ENCODE measurements at regions not wholly inside any gene's neighbourhood (a gene's known extent, or its start where the extent isn't known, plus 50 kb on each side); places are given as distances from the start of the nearest gene placed in this dataset.

DNA sequence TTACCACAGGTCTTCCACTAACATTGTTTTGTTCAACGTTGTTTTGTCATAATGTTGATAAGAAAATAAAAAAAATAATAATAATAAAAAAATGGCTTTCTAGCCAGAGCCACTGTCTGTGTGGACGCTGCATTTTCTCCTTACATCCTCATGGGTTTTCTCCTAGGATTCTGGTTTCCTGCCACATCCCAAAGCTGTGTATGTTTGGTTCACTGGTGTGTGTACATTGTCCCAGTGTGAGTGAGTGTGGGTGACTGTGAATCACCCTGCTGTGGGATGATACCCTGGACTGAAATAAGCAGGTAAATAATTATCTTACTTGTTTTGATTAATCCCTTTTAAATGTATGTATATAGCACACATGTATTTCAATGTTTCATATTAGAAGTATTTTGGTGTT, 2154.4 kb upstream of the AGA start:
- 0 to 100% (median 72%) methylated on average over 1 to 2 of the region's 2 CpGs for WGBS, 10 experiments
- Histone ChIP-seq H3K27ac (no peak overlapping the region), H3K4me1 (replicated peaks in 1 of 2) (peaks cover 0 to 3% of the 10 kb centered on the region in 2 donors), H3K4me3 (no peak overlapping the region)
- in situ Hi-C loops (cut with MboI; ENCODE audit: low pct_unique_long_range_greater_than_20kb in 2 of 9, low sequenced_read_pairs in 9 of 9, unreplicated experiment in 9 of 9): no loop called here
- ATAC-seq (replicated peaks in 6 of 8): no peak

DNA sequence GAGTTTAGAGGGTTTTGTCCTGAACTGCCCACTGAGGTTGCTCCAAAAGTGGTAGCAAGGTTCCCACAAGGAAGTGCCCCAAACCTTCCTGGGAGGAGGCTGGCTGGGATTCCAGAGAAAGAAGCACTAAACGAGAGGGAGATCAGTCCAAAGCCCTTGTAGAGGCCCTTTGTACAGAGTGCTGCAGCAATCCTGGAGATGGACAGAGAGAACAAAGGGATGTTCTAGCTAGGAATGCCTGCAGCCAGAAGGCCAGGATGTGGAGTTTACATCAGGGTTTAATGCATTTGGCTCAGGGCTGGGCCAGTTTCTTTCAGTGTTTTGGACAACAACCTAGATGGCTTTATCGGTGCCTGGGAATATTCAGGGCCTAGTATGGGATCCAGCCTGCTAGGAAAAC, 2155.1 kb upstream of the AGA start:
- Histone ChIP-seq H3K4me3 (no peak overlapping the region), H3K27ac (no peak overlapping the region), H3K4me1 (replicated peaks in 1 of 2) (peaks cover 0 to 3% of the 10 kb centered on the region in 2 donors)
- in situ Hi-C loops (cut with MboI; ENCODE audit: low pct_unique_long_range_greater_than_20kb in 2 of 9, low sequenced_read_pairs in 9 of 9, unreplicated experiment in 9 of 9): no loop called here
- 0 to 50% (median 35%) methylated on average over 1 to 2 of the region's 2 CpGs; no CpG with 5 or more reads in 2 of the 10 experiments for WGBS, 10 experiments
- ATAC-seq (replicated peaks in 6 of 8): no peak

DNA sequence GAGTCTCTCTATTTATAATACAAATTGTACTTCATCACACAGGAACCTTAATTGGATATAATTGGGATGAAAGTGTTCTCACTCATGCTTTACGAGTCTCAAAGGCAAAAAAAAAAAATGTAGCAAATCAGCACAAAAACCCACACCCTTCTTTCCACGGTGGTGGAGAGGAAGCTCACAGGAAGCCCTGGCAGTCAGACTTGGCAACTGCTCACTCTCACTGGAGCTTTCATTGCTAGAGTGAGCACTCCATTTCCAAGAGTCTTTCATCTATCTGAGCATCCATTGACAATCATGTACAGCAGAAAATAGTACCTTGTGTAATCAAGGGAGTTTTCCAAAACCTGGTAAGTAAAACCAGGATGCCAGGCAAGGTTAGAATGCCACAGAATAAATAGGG, 2159.4 kb upstream of the AGA start:
- no peak for ATAC-seq (replicated peaks in 6 of 8)
- no peaks in the 10 kb centered on the region for H3K4me1 ChIP-seq (replicated peaks in 1 of 2)
- in situ Hi-C loops (cut with MboI; ENCODE audit: low pct_unique_long_range_greater_than_20kb in 2 of 9, low sequenced_read_pairs in 9 of 9, unreplicated experiment in 9 of 9): no loop called here
- 0 to 100% (median 53%) methylated on average over 1 to 2 of the region's 2 CpGs; no CpG with 5 or more reads in 2 of the 10 experiments for WGBS, 10 experiments
- H3K4me3 ChIP-seq: no peak overlapping the region
- no peak overlapping the region for H3K27ac ChIP-seq

DNA sequence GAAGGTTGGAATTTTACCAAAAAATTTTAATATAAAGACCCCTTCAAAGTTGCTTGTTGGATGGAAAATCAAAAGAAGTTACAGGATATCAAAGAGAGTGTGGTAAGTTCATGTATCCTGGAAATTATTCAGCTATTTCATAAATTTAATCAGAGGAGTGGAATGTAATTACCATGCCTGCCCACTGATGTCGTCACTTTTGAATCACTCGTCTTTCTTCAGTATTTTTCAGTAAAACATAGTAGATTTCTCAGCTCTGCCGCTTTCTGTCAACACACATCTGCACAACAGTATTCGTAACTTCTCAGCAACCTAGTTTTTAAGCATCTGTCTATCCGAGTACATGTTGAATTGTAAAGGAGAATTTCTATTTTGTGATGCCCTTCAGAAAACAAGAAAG, 2163.0 kb upstream of the AGA start:
- Histone ChIP-seq H3K4me1 (replicated peaks in 1 of 2) (no peaks in the 10 kb centered on the region), H3K27ac (no peak overlapping the region), H3K4me3 (no peak overlapping the region)
- in situ Hi-C loops (cut with MboI; ENCODE audit: low pct_unique_long_range_greater_than_20kb in 2 of 9, low sequenced_read_pairs in 9 of 9, unreplicated experiment in 9 of 9): no loop called here
- 9 to 100% (median 91%) methylated on average over 1 to 5 of the region's 5 CpGs; no CpG with 5 or more reads in 2 of the 10 experiments for WGBS, 10 experiments
- peak in 1 of 8 experiments; percentile 33 for ATAC-seq (replicated peaks in 6 of 8)

DNA sequence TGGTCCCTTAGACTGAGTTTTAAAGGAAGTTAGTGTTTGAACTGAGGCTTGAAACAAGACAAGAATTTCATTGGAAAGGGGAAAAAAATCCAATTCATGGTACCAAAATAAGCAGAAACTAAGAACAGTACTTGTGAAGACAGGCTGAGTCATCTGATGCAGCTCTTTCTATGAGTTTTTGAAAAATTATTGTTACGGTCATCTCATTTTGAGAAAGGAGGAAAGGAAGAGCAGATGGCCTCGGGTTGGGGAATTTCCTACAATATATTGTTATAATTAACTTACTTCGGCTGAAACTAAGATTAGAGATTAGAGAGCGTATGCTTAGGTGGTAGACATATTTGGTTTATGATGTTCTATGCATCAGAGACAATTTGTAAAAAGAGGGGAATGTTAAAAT, 2164.8 kb upstream of the AGA start:
- no peak overlapping the region for H3K27ac ChIP-seq
- ATAC-seq (replicated peaks in 6 of 8): no peak
- in situ Hi-C loops (cut with MboI; ENCODE audit: low pct_unique_long_range_greater_than_20kb in 2 of 9, low sequenced_read_pairs in 9 of 9, unreplicated experiment in 9 of 9): no loop called here
- H3K4me1 ChIP-seq (replicated peaks in 1 of 2): no peaks in the 10 kb centered on the region
- 0 to 100% (median 86%) methylated on average over 3 to 4 of the region's 4 CpGs for WGBS, 10 experiments
- H3K4me3 ChIP-seq: no peak overlapping the region

DNA sequence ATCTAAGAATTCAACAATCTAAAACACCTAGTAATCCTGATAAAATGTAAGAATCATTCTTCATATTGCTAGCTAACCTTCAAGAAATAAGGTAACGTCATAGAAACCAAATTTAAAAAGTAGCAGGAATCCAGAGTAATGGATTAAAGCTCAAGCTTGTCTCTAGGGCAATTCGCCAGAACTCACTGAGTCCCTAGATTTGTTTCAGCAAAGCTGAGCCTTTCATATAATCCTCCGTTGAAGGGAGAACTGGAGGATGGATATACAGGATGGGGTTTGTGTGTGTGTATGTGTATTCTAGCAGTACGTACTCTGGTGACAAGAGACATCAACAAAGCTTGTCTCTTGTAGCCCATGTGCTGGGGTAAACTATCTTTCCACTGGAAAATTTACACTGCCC, 2173.5 kb upstream of the AGA start:
- H3K4me3 ChIP-seq: no peak overlapping the region
- peaks cover 0 to 5% of the 10 kb centered on the region in 2 donors for H3K4me1 ChIP-seq (replicated peaks in 1 of 2)
- in situ Hi-C loops (cut with MboI; ENCODE audit: low pct_unique_long_range_greater_than_20kb in 2 of 9, low sequenced_read_pairs in 9 of 9, unreplicated experiment in 9 of 9): no loop called here
- ATAC-seq (replicated peaks in 6 of 8): no peak
- H3K27ac ChIP-seq: no peak overlapping the region
- WGBS, 10 experiments: 0 to 88% (median 79%) methylated on average over 2 to 4 of the region's 4 CpGs; no CpG with 5 or more reads in 1 of the 10 experiments

DNA sequence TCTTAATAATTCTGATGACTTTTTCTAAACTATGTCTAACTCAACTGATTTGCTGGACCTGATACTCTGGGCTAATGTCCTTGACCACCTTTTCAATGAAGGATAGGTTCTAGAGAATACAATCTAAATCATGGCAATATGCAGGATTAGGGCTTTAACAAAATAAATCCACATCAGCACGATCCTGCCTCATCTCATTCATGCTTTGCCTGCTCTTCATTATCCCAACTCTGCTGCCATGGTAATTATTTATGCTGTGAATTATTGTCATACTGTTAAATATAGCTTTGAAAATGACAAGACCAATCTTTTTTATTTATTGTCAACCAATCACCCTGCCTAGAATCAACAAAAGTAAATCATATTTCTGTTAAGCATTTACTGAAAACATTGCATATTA, 2176.7 kb upstream of the AGA start:
- Histone ChIP-seq H3K4me1 (replicated peaks in 1 of 2) (peaks cover 0 to 5% of the 10 kb centered on the region in 2 donors), H3K27ac (no peak overlapping the region), H3K4me3 (no peak overlapping the region)
- 0 to 64% (median 9%) methylated on average over 1 of the region's 1 CpG; no CpG with 5 or more reads in 4 of the 10 experiments for WGBS, 10 experiments
- ATAC-seq (replicated peaks in 6 of 8): peak in 3 of 8 experiments; percentile 45 to 69 (median 61)
- in situ Hi-C loops (cut with MboI; ENCODE audit: low pct_unique_long_range_greater_than_20kb in 2 of 9, low sequenced_read_pairs in 9 of 9, unreplicated experiment in 9 of 9): no loop called here

DNA sequence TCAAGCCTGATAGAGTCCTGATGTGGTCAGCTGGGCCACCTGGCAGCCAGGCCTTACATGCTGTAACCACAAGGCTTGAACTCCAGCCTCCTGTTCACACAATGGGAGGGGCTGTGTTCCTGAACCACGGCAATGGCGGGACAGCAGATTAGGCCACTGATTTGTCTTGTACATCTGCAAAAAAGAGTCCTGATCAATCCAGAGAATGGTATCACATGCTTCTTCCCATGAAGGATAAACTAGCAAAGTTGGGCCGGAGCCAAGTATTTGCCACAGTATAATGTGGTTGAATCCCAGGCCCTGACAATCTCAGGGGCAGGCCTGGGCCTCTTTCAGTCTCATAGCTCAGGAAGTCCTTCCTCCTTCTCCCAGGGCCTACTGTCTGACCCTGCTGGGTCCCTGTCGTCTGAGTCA, 2182.5 kb upstream of the AGA start:
- H3K27ac ChIP-seq: no peak overlapping the region
- no peaks in the 10 kb centered on the region for H3K4me1 ChIP-seq (replicated peaks in 1 of 2)
- no peak overlapping the region for H3K4me3 ChIP-seq
- in situ Hi-C loops (cut with MboI; ENCODE audit: low pct_unique_long_range_greater_than_20kb in 2 of 9, low sequenced_read_pairs in 9 of 9, unreplicated experiment in 9 of 9): no loop called here
- ATAC-seq (replicated peaks in 6 of 8): peak in 5 of 8 experiments; percentile 16 to 85 (median 41)
- 8 to 100% (median 65%) methylated on average over 1 to 4 of the region's 4 CpGs; no CpG with 5 or more reads in 4 of the 10 experiments for WGBS, 10 experiments

DNA sequence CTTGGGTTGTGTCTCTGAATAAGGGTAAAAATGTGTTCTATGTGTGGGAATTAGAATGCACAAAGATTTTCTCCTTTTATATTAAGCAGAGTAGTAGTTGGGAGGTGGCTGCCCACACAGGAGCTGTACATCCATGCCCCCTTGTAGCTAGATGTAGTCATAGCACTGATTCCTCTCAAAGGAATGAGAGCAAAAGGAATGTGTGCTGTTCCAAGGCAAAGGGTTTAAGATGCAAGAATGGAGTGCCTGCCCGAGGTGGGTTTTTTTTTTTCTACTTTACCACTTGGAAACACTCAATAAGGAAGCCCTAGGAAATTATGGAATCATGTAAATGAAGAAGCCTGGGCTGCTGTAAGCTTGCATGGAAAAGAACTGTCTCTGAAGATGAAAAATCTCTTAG, 2183.2 kb upstream of the AGA start:
- in situ Hi-C loops (cut with MboI; ENCODE audit: low pct_unique_long_range_greater_than_20kb in 2 of 9, low sequenced_read_pairs in 9 of 9, unreplicated experiment in 9 of 9): no loop called here
- peak in 4 of 8 experiments; percentile 27 to 94 (median 62) for ATAC-seq (replicated peaks in 6 of 8)
- H3K4me1 ChIP-seq (replicated peaks in 1 of 2): no peaks in the 10 kb centered on the region

DNA sequence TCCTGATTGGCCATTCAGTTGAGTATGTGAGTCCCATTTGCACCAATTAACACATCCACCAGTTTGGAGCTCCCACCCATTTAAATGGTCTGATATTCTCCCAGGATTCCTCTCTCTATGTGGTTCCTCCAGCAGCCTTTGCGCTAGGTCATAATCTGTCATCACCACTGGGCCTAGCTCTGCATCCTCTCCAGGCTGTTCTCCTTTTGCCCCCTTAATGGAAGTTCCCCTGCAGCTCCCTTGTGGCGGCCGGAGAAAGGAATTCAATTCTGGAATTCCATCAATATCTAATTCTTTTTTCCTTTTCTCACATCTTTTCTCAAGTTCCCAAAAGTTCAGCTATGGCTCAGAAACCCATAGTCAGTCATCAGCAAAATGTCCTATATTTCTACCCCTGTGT, 2184.4 kb upstream of the AGA start:
- no peak overlapping the region for H3K4me3 ChIP-seq
- no peaks in the 10 kb centered on the region for H3K4me1 ChIP-seq (replicated peaks in 1 of 2)
- in situ Hi-C loops (cut with MboI; ENCODE audit: low pct_unique_long_range_greater_than_20kb in 2 of 9, low sequenced_read_pairs in 9 of 9, unreplicated experiment in 9 of 9): no loop called here
- WGBS, 10 experiments: 13 to 90% (median 56%) methylated on average over 1 to 3 of the region's 3 CpGs; no CpG with 5 or more reads in 1 of the 10 experiments
- H3K27ac ChIP-seq: no peak overlapping the region
- ATAC-seq (replicated peaks in 6 of 8): no peak

More for the DNA sequence above, 2183.2 kb upstream of the AGA start:
- H3K4me3 ChIP-seq: no peak overlapping the region
- WGBS, 10 experiments: 17 to 67% (median 48%) methylated on average over 1 of the region's 1 CpG; no CpG with 5 or more reads in 4 of the 10 experiments
- H3K27ac ChIP-seq: no peak overlapping the region

DNA sequence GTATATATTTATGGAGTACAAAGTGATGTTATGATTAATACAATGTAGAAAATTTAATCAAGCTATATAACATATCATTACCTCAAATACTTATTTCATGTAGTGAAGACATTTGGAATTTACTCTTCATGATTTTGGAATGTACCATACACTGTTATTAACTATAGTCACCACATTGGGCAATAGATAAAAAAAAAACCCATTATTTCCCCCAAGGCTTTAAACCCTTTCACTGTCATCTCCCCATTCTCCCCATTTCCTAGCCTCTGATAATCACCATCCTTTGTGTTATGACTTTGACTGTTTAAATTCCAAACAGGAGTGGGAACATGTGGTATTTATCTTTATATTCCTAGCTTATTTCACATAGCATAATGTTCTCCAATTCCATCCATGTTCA, 2189.1 kb upstream of the AGA start:
- in situ Hi-C loops (cut with MboI; ENCODE audit: low pct_unique_long_range_greater_than_20kb in 2 of 9, low sequenced_read_pairs in 9 of 9, unreplicated experiment in 9 of 9): no loop called here
- no peak for ATAC-seq (replicated peaks in 6 of 8)
- H3K27ac ChIP-seq: no peak overlapping the region
- no peaks in the 10 kb centered on the region for H3K4me1 ChIP-seq (replicated peaks in 1 of 2)
- no peak overlapping the region for H3K4me3 ChIP-seq

DNA sequence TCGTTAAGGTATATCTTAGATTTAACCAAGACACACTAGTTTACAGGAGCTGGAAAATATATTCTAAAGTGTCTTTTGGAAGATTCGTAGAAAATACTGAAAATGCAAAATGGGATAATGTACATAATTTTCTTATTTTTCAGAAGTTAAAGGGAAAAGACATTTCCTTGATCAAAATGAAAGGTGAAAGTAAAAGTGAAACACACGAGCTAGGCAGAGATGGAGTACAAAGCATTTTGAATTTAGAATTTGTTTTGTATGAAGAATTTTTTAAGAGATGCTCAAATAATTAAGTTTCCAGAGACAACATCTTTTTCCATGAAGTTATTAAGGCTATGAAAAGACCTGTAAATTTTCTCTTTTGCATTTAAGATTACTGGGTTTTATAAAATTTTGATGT, 2192.6 kb upstream of the AGA start:
- 0 to 96% (median 67%) methylated on average over 1 to 3 of the region's 3 CpGs for WGBS, 10 experiments
- Histone ChIP-seq H3K4me1 (replicated peaks in 1 of 2) (no peaks in the 10 kb centered on the region), H3K4me3 (no peak overlapping the region), H3K27ac (no peak overlapping the region)
- in situ Hi-C loops (cut with MboI; ENCODE audit: low pct_unique_long_range_greater_than_20kb in 2 of 9, low sequenced_read_pairs in 9 of 9, unreplicated experiment in 9 of 9): no loop called here
- ATAC-seq (replicated peaks in 6 of 8): no peak

DNA sequence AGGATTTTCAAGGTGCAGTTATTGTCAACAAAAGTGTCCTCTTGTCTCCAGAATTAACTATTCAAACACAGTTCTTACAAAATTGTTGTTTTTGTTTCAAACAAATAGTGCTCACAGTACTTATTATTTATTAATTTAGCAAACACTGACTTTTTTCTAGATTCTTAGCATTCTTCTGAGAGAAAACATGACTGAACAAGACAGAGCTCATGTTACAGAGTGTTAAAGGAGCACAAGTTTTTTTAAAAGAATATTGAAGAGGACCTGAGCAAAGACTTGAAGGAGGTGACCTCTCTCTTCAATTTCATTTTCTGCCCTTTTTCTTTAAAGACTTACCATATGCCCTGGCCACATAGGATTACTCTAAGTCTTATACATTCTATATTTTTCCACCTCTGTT, 2220.3 kb upstream of the AGA start:
- in situ Hi-C loops (cut with MboI; ENCODE audit: low pct_unique_long_range_greater_than_20kb in 2 of 9, low sequenced_read_pairs in 9 of 9, unreplicated experiment in 9 of 9): no loop called here
- H3K4me3 ChIP-seq: no peak overlapping the region
- ATAC-seq (replicated peaks in 6 of 8): no peak
- H3K27ac ChIP-seq: no peak overlapping the region
- no peaks in the 10 kb centered on the region for H3K4me1 ChIP-seq (replicated peaks in 1 of 2)

DNA sequence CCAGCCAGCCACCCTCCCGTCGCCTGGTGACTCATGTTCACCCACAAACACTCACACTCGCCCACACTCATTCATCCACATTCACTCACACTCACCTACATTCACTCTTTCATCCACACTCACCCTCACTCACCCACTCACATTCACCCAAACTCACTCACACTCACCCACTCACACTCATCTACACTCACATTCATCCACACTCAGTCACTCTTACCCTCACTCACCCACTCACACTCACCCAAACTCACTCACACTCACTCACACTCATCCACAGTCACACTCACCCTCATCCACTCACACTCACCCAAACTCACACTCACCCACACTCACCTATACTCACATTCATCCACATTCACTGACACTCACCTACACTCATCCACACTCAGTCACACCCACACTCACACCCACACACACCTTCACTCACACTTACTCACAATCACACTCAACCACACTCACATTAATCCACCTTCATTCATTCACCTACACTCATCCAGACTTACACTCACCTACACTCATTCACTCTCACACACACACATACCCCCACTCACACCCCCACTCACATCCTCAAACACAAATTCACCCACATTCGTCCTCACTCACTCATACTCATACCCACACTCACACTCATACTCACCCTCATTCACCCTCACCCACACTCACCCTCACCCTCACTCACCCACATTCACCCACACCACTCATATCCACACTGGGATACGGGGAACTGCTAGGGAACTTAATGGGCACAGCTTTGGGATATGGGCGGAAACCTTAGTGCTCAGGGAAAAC, 2221.6 kb upstream of the AGA start:
- no peak overlapping the region for H3K4me3 ChIP-seq
- WGBS, 10 experiments: 0 to 100% (median 77%) methylated on average over 2 to 4 of the region's 6 CpGs; no CpG with 5 or more reads in 1 of the 10 experiments
- H3K4me1 ChIP-seq (replicated peaks in 1 of 2): no peaks in the 10 kb centered on the region
- ATAC-seq (replicated peaks in 6 of 8): no peak
- in situ Hi-C loops (cut with MboI; ENCODE audit: low pct_unique_long_range_greater_than_20kb in 2 of 9, low sequenced_read_pairs in 9 of 9, unreplicated experiment in 9 of 9): no loop called here
- no peak overlapping the region for H3K27ac ChIP-seq
